GM12891 (cell line): ENCODE measurements at regions not wholly inside any gene's neighbourhood (a gene's known extent, or its start where the extent isn't known, plus 50 kb on each side); places are given as distances from the start of the nearest gene placed in this dataset.

ENCODE experiments used
- POLR2A ChIP-seq: IDR thresholded peaks from 2 replicates; pipeline ENCODE4 v1.6.1; 2011; ENCODE audit warnings: low read depth, low read length, control low read depth
- POLR2AphosphoS5 ChIP-seq: IDR thresholded peaks from 2 replicates; pipeline ENCODE4 v1.6.1; 2011; ENCODE audit warnings: low read depth, low read length, control low read depth
- TAF1 ChIP-seq: IDR thresholded peaks from 2 replicates; pipeline ENCODE4 v1.6.1; 2011; ENCODE audit warnings: low read depth, low read length, control low read depth

DNA sequence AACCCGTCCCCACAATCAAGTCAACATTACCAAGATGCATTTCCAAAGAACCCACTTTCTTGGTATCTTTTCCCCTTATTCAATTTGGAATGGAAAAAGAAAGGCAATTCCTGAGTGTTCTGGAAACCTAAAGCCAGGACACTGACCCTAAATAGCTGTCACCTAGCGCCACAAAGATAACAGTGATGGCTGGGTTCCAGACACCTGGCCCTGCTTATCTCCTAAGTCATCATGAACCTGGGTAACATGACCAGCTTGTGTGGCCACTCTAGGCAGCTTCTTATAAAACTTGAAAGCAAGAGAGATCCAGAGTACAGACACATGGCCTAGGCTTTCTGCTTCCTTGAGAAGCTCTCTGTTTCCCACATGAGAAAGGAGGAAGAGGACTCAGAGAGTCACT lies 95.4 kb downstream of the BOD1L2 start:
- no peak for TF ChIP-seq POLR2A
- TF ChIP-seq POLR2AphosphoS5 = no peak
- TF ChIP-seq TAF1 = no peak
